Myocyte (in vitro differentiated cells): ENCODE measurements at regions not wholly inside any gene's neighbourhood (a gene's known extent, or its start where the extent isn't known, plus 50 kb on each side); places are given as distances from the start of the nearest gene placed in this dataset.
"Not testable (repeated sequence)": the region's sequence is repeated elsewhere in the genome, so short reads cannot be mapped to it uniquely, and the experiment has no call there.

ENCODE experiments used
- DNase-seq: peaks from one replicate; pipeline ENCODE4 v3.0.0-alpha.2; 2012; ENCODE audit warnings: low read depth

GRCh38 chrX:40247848-40248622 lies 150.3 kb upstream of the BCOR start:
- no peak for DNase-seq

DNA sequence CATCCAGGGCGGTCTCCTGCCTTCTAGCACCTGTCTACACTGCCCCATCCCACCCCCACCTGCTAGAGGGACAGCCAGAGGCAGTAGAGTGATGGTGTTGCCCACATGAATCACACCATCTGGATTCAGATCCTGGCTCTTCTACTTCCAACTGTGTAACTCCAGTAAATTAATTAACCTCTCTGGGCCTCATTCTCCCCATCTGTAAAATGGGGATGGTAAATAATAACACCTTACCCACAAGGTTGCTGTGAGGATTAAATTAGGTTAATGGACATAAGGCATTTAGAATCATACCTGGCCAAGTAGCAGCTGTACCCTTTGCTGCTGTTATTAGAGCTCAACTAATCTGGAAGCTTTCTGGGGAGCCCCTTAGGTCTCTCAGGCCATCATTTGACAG lies 149.6 kb upstream of the BCOR start:
- no peak for DNase-seq

- DNase-seq, result no peak
Measured at GRCh38 chrX:40245488-40246071, 147.8 kb upstream of the BCOR start.

- DNase-seq, result peak; percentile 15
Measured at GRCh38 chrX:40244980-40245379, 147.2 kb upstream of the BCOR start.

GRCh38 chrX:40243755-40244515 lies 146.2 kb upstream of the BCOR start:
- DNase-seq, result no peak

- DNase-seq, result no peak
Measured at GRCh38 chrX:40240844-40241243, 143.1 kb upstream of the BCOR start.

GRCh38 chrX:40237731-40238178 lies 140.0 kb upstream of the BCOR start:
- no peak for DNase-seq

DNA sequence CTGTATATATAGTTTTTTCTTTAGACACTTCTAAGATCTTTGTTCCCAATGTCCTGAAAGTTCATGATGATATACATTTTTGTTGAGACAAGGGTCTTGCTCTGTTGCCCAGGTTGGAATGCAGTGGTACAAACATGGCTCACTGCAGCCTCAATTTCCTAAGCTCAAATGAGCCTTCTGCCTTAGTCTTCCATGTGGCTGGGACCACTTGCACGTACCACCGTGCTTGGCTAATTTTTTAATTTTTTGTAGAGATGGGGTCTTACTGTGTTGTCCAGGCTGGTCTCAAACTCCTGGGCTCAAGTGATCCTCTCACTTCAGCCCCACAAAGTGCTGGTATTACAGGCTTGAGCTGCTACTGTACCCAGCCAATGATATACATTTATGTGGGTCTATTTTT lies 132.9 kb upstream of the BCOR start:
- DNase-seq, result no peak

- no peak for DNase-seq
Measured at GRCh38 chrX:40227125-40227524, 129.4 kb upstream of the BCOR start.

DNA sequence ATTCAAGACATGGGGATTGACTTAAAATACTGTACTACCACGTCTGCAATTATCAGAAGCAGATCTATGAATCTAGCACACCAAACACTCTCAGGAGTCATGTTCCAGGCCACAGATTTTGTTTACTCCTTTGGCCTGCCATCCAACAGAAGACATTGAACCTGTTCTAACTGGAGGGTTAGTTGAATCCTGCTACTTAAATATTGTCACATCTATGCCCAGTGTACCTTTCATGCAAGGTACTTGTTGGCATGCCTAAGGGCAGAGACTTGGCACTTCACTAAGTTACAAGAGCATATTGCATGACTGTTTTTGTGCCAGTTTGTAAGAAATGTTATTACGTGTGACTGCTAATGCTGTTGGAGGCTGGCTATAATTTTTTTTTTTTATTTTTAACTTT lies 126.9 kb upstream of the BCOR start:
- DNase-seq, result no peak

DNA sequence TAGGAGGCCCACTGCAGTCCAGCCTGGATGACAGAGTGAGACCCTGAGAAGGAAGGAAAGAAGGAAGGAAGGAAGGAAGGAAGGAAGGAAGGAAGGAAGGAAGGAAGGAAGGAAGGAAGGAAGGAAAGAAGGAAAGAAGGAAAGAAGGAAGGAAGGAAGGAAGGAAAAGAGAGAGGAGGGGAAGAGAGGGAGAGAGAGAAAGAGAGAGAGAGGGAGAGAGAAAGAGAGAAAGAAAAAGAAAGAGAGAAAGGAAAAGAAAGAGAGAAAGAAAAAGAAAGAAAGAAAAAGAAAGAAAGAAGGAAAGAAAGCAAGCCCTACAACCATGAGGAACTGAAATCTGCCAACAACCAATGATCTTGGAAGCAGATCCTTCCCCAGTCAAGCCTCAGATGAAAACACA lies 124.9 kb upstream of the BCOR start:
- not testable (repeated sequence) for DNase-seq

- DNase-seq, result no peak
Measured at GRCh38 chrX:40213092-40213491, 115.3 kb upstream of the BCOR start.

- DNase-seq, result no peak
Measured at GRCh38 chrX:40209951-40210617, 112.3 kb upstream of the BCOR start.

GRCh38 chrX:40207626-40208025 lies 109.9 kb upstream of the BCOR start:
- DNase-seq, result peak; percentile 49

DNA sequence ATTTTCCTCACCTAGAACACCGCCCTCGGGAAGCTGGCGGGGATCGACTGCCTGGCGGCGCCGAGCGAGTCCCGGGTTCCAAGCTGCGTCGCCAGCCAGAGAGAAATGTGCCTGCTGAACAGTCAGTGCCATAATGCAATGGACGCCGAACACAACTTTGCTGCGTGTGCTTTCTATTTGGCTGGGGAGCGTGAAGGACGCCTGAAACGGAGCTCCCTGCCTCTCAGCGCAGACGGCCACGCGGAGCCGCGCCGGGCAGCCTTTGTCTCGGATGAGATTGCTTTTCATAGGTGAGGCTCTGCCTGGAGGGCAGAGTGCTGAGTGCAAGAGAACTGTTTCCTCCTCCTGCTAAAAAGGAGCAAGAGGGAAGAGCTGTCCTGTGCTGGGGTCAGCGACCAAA lies 107.7 kb upstream of the BCOR start:
- no peak for DNase-seq

GRCh38 chrX:40202456-40202855 lies 104.7 kb upstream of the BCOR start:
- DNase-seq, result no peak

GRCh38 chrX:40201329-40201885 lies 103.6 kb upstream of the BCOR start:
- no peak for DNase-seq

GRCh38 chrX:40199704-40200103 lies 101.9 kb upstream of the BCOR start:
- DNase-seq, result peak; percentile 57

- DNase-seq, result no peak
Measured at GRCh38 chrX:40197071-40197470, 99.3 kb upstream of the BCOR start.

GRCh38 chrX:40195368-40195767 lies 97.6 kb upstream of the BCOR start:
- DNase-seq, result no peak

DNA sequence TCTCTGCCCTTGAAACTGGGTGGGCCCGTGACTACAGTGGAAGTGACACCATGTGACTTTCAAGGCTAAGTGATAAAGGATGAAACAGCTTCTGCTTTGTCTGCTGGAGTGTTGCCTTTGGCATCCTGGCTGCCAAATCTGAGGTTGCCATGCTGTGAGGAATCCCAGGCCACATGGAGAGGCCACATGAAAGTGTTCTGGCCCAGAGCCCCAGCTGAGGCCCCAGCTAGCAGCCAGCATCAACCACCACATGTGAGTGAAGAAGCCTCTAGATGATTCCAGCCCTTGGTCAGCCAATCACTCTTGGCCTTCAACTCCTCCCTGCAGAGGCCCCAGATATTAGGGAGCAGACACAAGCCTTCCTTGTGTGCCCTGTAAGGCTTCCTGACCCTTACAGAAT lies 94.4 kb upstream of the BCOR start:
- peak; percentile 14 for DNase-seq
